C4-2B (cell line): ENCODE measurements at regions not wholly inside any gene's neighbourhood (a gene's known extent, or its start where the extent isn't known, plus 50 kb on each side); places are given as distances from the start of the nearest gene placed in this dataset.

ENCODE experiments used
- ZFX ChIP-seq: fragments of 450-650 bp; IDR thresholded peaks from 2 replicates; pipeline ENCODE4 v1.6.1; 2017
- TF ChIP-seq, protein P1 (sequence below): fragments of 450-650 bp; conservative IDR thresholded peaks from 2 replicates; pipeline ENCODE4 v1.5.1; 2017; ENCODE audit warnings: mild to moderate bottlenecking

- TF ChIP-seq, protein P1, sequence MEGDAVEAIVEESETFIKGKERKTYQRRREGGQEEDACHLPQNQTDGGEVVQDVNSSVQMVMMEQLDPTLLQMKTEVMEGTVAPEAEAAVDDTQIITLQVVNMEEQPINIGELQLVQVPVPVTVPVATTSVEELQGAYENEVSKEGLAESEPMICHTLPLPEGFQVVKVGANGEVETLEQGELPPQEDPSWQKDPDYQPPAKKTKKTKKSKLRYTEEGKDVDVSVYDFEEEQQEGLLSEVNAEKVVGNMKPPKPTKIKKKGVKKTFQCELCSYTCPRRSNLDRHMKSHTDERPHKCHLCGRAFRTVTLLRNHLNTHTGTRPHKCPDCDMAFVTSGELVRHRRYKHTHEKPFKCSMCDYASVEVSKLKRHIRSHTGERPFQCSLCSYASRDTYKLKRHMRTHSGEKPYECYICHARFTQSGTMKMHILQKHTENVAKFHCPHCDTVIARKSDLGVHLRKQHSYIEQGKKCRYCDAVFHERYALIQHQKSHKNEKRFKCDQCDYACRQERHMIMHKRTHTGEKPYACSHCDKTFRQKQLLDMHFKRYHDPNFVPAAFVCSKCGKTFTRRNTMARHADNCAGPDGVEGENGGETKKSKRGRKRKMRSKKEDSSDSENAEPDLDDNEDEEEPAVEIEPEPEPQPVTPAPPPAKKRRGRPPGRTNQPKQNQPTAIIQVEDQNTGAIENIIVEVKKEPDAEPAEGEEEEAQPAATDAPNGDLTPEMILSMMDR = no peak
- TF ChIP-seq ZFX = no peak
These were observed 1763.7 kb upstream of the SEL1L start for GRCh38 chr14:83297361-83297760.
